OCI-LY1 (cell line): ENCODE measurements at regions not wholly inside any gene's neighbourhood (a gene's known extent, or its start where the extent isn't known, plus 50 kb on each side); places are given as distances from the start of the nearest gene placed in this dataset.

ENCODE experiments used
- CTCF ChIP-seq: fragments of 200-600 bp; sonication (generic), shearing (Covaris generic); IDR thresholded peaks from 2 replicates; pipeline ENCODE4 v1.5.1; 2017; ENCODE audit warnings: mild to moderate bottlenecking, antibody characterized with exemption, low read length, moderate library complexity, mixed read lengths
- EZH2 ChIP-seq: fragments of 200-600 bp; sonication (generic), shearing (Covaris generic); IDR thresholded peaks from 2 replicates; pipeline ENCODE4 v1.8.0; 2017; ENCODE audit warnings: borderline replicate concordance, mixed run types, mild to moderate bottlenecking, antibody characterized with exemption, low read length, moderate library complexity, mixed read lengths

- TF ChIP-seq EZH2, result no peak
- no peak for TF ChIP-seq CTCF
Measured at GRCh38 chr1:226797151-226797550, 58.1 kb upstream of the ITPKB start.
